Activated CD4-positive, alpha-beta T cell treated with anti-CD3 and anti-CD28 coated beads, Interleukin-2, amount 10 ng/mL, durations not matched to agents 7 days and 5 days (primary cell): ENCODE measurements at regions not wholly inside any gene's neighbourhood (a gene's known extent, or its start where the extent isn't known, plus 50 kb on each side); places are given as distances from the start of the nearest gene placed in this dataset.
"Not testable (repeated sequence)": the region's sequence is repeated elsewhere in the genome, so short reads cannot be mapped to it uniquely, and the experiment has no call there.

Source experiments
- CTCF ChIA-PET: fragments of 350-600 bp; sonication (Branson Sonifier 250); formaldehyde crosslinking; loops from one replicate; lab custom pipeline; 2021; ENCODE audit warnings: antibody characterized with exemption; lab: Charles Lee
- POLR2A ChIA-PET: fragments of 350-600 bp; sonication (Branson Sonifier 250); formaldehyde crosslinking; loops from one replicate; lab custom pipeline; 2021; ENCODE audit warnings: antibody characterized with exemption; lab: Charles Lee
- DNase-seq: peaks from one replicate; pipeline ENCODE4 v3.0.0-alpha.2; 2020
- H3K27ac Mint-ChIP-seq: one replicate; pipeline ENCODE4 v1.8.0; 2021; ENCODE audit warnings: mild to moderate bottlenecking, moderate library complexity, mixed read lengths
- H3K27me3 Mint-ChIP-seq: one replicate; pipeline ENCODE4 v1.8.0; 2021; ENCODE audit warnings: mixed read lengths
- H3K36me3 Mint-ChIP-seq: one replicate; pipeline ENCODE4 v1.8.0; 2021; ENCODE audit warnings: low read depth, mixed read lengths
- H3K4me1 Mint-ChIP-seq: one replicate; pipeline ENCODE4 v1.8.0; 2021; ENCODE audit warnings: mixed read lengths
- H3K4me3 Mint-ChIP-seq: one replicate; pipeline ENCODE4 v1.8.0; 2021; ENCODE audit warnings: mild to moderate bottlenecking, moderate library complexity, mixed read lengths
- H3K9me3 Mint-ChIP-seq: one replicate; pipeline ENCODE4 v1.8.0; 2021; ENCODE audit warnings: mixed read lengths

DNA sequence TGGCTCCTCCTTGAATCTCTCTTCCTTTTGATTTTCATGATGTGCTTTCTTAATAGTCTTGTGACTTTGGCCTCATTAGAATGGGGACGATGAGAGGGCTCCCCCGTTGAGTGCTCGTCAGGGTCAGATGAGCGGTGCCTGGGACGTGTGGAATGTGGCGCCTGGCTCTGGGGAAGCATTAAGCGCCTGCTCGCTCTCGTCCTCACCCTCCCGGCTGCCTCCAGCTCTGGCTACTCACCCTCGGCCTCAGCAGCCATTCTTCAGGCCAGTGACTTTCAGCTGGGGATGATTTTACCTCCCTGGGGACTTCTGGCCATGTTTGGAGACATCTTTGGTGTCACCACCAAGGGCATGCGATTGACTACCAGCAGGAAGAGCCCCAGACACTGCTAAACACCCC lies 69.7 kb downstream of the RPS6KA4 start:
- Mint-ChIP-seq H3K27ac (no peak overlapping the region), H3K4me3 (no peak overlapping the region), H3K4me1 (no peaks in the 10 kb centered on the region), H3K36me3 (no peaks in the 10 kb centered on the region), H3K27me3 (no peaks in the 10 kb centered on the region), H3K9me3 (no peaks in the 10 kb centered on the region)
- DNase-seq: no peak
- ChIA-PET CTCF (interaction anchor here (1.2 kb wide), 1 partner anchor 10 kb away, joined by 3 read pairs; no protein-coding TSS in a partner anchor), POLR2A (no interaction called here)

DNA sequence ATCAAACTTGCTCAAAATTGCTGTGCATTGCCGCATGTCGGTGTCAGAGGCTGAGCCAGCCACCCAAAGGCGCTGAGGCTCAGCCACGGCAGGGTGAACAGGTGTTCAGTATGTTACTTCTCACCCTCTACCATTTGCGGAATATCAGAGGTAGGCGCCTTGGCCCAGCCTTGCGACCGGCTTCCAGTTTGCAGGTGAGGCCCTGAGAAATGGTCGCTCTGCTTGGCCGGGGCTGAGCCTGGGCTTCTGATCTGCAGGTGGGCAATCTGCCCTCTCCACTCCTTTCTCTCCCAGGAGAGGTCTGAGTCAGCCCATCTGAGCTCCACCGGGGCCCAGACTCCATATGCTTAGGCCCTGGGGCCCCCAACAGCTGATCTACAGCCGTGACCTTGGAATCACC lies 71.0 kb downstream of the RPS6KA4 start:
- POLR2A ChIA-PET: no interaction called here
- no peaks in the 10 kb centered on the region for H3K27me3 Mint-ChIP-seq

GRCh38 chr11:64430645-64431044 lies 71.7 kb downstream of the RPS6KA4 start:
- CTCF ChIA-PET: no interaction called here
- POLR2A ChIA-PET: no interaction called here
- H3K27me3 Mint-ChIP-seq: no peaks in the 10 kb centered on the region
- no peaks in the 10 kb centered on the region for H3K9me3 Mint-ChIP-seq
- no peaks in the 10 kb centered on the region for H3K4me1 Mint-ChIP-seq
- H3K36me3 Mint-ChIP-seq: no peaks in the 10 kb centered on the region
- no peak overlapping the region for H3K27ac Mint-ChIP-seq
- DNase-seq: no peak
- H3K4me3 Mint-ChIP-seq: no peak overlapping the region

More for the DNA sequence above, 71.0 kb downstream of the RPS6KA4 start:
- H3K27ac Mint-ChIP-seq: no peak overlapping the region
- no peaks in the 10 kb centered on the region for H3K36me3 Mint-ChIP-seq
- no peak overlapping the region for H3K4me3 Mint-ChIP-seq
- H3K9me3 Mint-ChIP-seq: no peaks in the 10 kb centered on the region
- CTCF ChIA-PET: no interaction called here
- H3K4me1 Mint-ChIP-seq: no peaks in the 10 kb centered on the region
- no peak for DNase-seq

- H3K27ac Mint-ChIP-seq: no peak overlapping the region
- no peak overlapping the region for H3K4me3 Mint-ChIP-seq
- POLR2A ChIA-PET: no interaction called here
- peaks cover 11% of the 10 kb centered on the region for H3K27me3 Mint-ChIP-seq
- H3K36me3 Mint-ChIP-seq: no peaks in the 10 kb centered on the region
- DNase-seq: no peak
- H3K4me1 Mint-ChIP-seq: no peaks in the 10 kb centered on the region
- H3K9me3 Mint-ChIP-seq: no peaks in the 10 kb centered on the region
- CTCF ChIA-PET: interaction anchor here (1.2 kb wide), 1 partner anchor 13 kb away, joined by 3 read pairs; no protein-coding TSS in a partner anchor
Measured at GRCh38 chr11:64436000-64436399, 77.0 kb downstream of the RPS6KA4 start.

GRCh38 chr11:64437426-64437825 lies 78.5 kb downstream of the RPS6KA4 start:
- Mint-ChIP-seq H3K27ac (no peak overlapping the region), H3K36me3 (no peaks in the 10 kb centered on the region), H3K4me1 (no peaks in the 10 kb centered on the region), H3K27me3 (peaks cover 14% of the 10 kb centered on the region), H3K9me3 (no peaks in the 10 kb centered on the region), H3K4me3 (no peak overlapping the region)
- POLR2A ChIA-PET: interaction anchor here (0.6 kb wide), 1 partner anchor 299 kb away, joined by 3 read pairs; no protein-coding TSS in a partner anchor
- no peak for DNase-seq
- CTCF ChIA-PET: interaction anchor here (0.6 to 1.1 kb wide), 3 partner anchors 11 to 1961 kb away, joined by 3 to 4 read pairs (median 4); no protein-coding TSS in a partner anchor

DNA sequence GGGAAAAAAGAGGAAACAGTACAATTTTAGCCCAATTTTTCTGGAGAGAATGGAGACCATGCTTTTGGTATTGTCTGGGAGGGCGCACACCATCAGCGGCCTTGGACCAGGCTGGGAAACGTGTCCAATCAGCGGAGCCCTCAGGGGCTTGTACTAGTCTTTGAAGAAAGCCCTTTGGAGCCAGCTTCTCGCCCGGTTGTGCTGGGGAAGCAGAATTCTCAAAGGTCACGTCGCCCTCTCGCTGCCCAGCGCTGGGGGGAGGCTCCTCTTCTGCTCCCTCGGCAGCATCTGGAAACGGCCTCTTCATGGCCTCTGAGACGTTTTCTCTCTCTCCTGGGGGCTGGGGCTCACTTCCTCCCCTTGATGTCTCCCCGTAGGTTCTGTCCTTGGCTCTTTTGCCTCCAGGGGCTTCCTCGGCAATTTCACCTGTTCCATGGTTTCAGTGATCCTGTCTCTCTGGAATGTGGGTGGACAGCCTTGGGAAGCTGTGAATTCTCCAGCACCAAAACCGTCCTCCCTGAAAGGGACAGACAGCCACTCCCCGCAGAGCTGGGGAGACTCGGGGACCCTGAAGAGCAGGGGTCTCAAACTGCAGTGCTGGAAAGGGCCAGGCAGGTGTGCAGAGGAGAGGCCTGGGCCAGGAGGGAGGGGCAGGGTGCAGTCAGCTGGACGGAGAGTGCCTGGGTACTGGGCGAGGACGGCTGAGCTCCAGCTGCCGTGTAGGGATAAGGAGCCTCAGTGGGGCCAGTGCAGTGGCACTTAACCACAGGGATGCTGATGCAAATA lies 80.2 kb downstream of the RPS6KA4 start:
- CTCF ChIA-PET: interaction anchor here (1.0 to 1.5 kb wide), 2 partner anchors 10 kb away, joined by 3 to 4 read pairs; no protein-coding TSS in a partner anchor
- H3K9me3 Mint-ChIP-seq: no peaks in the 10 kb centered on the region
- H3K4me3 Mint-ChIP-seq: no peak overlapping the region
- H3K27me3 Mint-ChIP-seq: peaks cover 17% of the 10 kb centered on the region
- H3K27ac Mint-ChIP-seq: no peak overlapping the region
- no peaks in the 10 kb centered on the region for H3K36me3 Mint-ChIP-seq
- no peak for DNase-seq
- POLR2A ChIA-PET: no interaction called here
- H3K4me1 Mint-ChIP-seq: no peaks in the 10 kb centered on the region

GRCh38 chr11:64439772-64440491 lies 81.0 kb downstream of the RPS6KA4 start:
- H3K4me3 Mint-ChIP-seq, H3K9me3 Mint-ChIP-seq, H3K36me3 Mint-ChIP-seq, H3K4me1 Mint-ChIP-seq, POLR2A ChIA-PET, H3K27ac Mint-ChIP-seq, DNase-seq: not testable (repeated sequence)
- H3K27me3 Mint-ChIP-seq: peaks cover 17% of the 10 kb centered on the region
- CTCF ChIA-PET: interaction anchor here (1.5 kb wide), 1 partner anchor 9 kb away, joined by 4 read pairs; no protein-coding TSS in a partner anchor

DNA sequence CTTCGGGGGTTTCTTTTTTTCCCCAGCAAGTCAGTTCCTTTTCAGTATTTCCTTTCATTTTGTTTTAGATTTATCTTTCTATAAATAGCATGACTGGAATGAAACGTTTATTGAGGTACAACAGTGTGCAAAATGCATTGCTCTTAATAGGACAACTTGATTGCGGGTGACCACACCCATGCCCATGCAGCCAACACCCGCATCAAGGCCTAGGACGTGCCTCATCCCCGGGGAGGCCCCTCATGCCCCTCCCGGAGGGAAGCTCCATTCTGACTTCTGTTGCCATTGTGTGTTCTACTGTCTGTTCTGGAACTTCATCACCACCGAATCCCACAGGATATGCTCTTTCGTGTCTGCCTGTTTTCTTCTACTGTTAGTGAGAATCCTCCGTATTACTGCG lies 82.2 kb downstream of the RPS6KA4 start:
- H3K4me3 Mint-ChIP-seq: no peak overlapping the region
- DNase-seq: no peak
- ChIA-PET CTCF (no interaction called here), POLR2A (no interaction called here)
- no peaks in the 10 kb centered on the region for H3K36me3 Mint-ChIP-seq
- no peaks in the 10 kb centered on the region for H3K4me1 Mint-ChIP-seq
- no peak overlapping the region for H3K27ac Mint-ChIP-seq
- peaks cover 17% of the 10 kb centered on the region for H3K27me3 Mint-ChIP-seq
- peaks cover 2% of the 10 kb centered on the region for H3K9me3 Mint-ChIP-seq

DNA sequence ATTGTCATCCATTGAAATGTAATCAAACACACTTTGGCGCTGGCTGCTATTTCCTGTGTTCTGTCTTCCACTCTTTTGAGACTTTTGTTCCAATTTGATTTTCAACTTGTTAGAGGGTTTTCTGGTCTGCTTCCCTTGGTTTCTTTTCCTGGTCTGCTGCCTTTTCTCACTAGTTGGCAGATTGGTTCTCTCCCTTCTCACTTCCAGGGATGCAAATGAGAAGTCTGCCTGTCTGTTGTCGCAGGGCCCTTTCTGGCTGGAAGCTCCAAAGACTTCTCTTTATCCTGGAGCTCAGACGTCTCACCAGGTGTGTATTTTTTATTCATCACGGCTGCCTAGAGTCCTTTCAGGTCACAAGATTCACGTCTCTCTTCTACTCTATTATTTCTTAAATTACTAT lies 84.0 kb downstream of the RPS6KA4 start:
- ChIA-PET CTCF (no interaction called here), POLR2A (no interaction called here)
- Mint-ChIP-seq H3K36me3 (no peaks in the 10 kb centered on the region), H3K9me3 (peaks cover 2% of the 10 kb centered on the region), H3K4me3 (no peak overlapping the region), H3K27ac (no peak overlapping the region), H3K27me3 (peaks cover 16% of the 10 kb centered on the region), H3K4me1 (peaks cover 2% of the 10 kb centered on the region)
- no peak for DNase-seq

- H3K9me3 Mint-ChIP-seq: peaks cover 2% of the 10 kb centered on the region
- H3K27ac Mint-ChIP-seq: no peak overlapping the region
- peaks cover 24% of the 10 kb centered on the region for H3K27me3 Mint-ChIP-seq
- no peak for DNase-seq
- no peak overlapping the region for H3K4me3 Mint-ChIP-seq
- POLR2A ChIA-PET: no interaction called here
- peaks cover 16% of the 10 kb centered on the region for H3K4me1 Mint-ChIP-seq
- H3K36me3 Mint-ChIP-seq: no peaks in the 10 kb centered on the region
- CTCF ChIA-PET: interaction anchor here (0.6 to 1.3 kb wide), 3 partner anchors 10 to 88 kb away, joined by 3 to 4 read pairs (median 3); no protein-coding TSS in a partner anchor
Measured at GRCh38 chr11:64444838-64445441, 86.0 kb downstream of the RPS6KA4 start.

DNA sequence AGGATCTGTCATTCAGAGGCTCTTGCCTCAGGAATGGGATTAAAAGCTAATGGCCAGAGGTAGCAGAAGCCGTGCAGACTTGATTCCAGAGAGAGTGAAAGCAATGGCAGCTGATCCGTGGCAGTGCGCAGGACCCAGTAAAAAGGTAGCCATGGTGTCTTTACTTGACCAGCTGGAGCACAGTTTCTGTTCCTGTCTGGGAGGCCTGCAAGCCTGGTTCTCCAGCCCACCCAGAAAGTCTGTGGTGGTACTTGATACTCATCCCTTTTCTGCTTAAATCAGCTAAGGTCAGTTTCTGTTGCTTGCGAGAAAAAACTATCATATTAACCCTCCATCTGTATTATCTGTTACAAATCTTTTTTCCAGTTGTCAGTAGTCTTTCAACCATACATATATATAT lies 86.7 kb downstream of the RPS6KA4 start:
- DNase-seq: no peak
- Mint-ChIP-seq H3K9me3 (peaks cover 2% of the 10 kb centered on the region), H3K4me3 (no peak overlapping the region), H3K27ac (no peak overlapping the region), H3K4me1 (peaks cover 16% of the 10 kb centered on the region), H3K27me3 (peaks cover 26% of the 10 kb centered on the region), H3K36me3 (no peaks in the 10 kb centered on the region)
- CTCF ChIA-PET: interaction anchor here (0.6 to 1.3 kb wide), 3 partner anchors 9 to 89 kb away, joined by 3 to 4 read pairs (median 3); no protein-coding TSS in a partner anchor
- POLR2A ChIA-PET: no interaction called here

GRCh38 chr11:64447831-64448598 lies 89.1 kb downstream of the RPS6KA4 start:
- POLR2A ChIA-PET: no interaction called here
- Mint-ChIP-seq H3K4me1 (peaks cover 16% of the 10 kb centered on the region), H3K9me3 (peaks cover 2% of the 10 kb centered on the region), H3K27me3 (peaks cover 26% of the 10 kb centered on the region), H3K36me3 (no peaks in the 10 kb centered on the region), H3K4me3 (peak overlapping the region; percentile 7), H3K27ac (no peak overlapping the region)
- CTCF ChIA-PET: interaction anchor here (0.9 to 2.2 kb wide), 11 partner anchors 10 to 202 kb away, joined by 3 to 8 read pairs (median 3); no protein-coding TSS in a partner anchor
- no peak for DNase-seq
